ENCODE measurements at regions not wholly inside any gene's neighbourhood (a gene's known extent, or its start where the extent isn't known, plus 50 kb on each side); places are given as distances from the start of the nearest gene placed in this dataset.
"Not testable (repeated sequence)": the region's sequence is repeated elsewhere in the genome, so short reads cannot be mapped to it uniquely, and the experiment has no call there.

DNA sequence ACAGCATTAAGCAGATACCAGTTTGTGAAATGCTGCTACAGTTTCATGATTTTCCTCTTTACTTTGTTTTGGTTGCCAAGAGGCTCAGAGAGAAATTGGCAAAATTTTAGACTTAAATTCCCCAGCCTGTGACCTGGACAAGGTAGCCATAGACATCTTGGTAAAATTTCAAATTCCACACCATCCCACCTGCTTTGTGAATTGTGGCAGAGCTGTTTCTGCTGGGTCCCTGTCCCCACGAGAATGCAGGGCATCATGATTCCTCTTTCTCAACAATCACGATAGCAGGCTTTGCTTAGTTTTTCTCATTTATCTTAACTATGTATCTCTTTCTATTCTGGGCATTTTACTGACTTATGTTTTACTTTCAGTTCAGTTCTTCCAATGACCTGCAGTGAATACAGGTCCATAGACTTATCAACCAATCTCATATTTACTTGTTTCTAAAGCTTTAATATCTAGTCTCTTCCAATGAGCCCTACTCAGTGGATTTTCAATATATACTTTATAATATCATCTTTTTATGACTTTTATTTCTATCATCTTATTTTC, 351.6 kb downstream of the SOCS6 start:
- no peak for DNase-seq

DNA sequence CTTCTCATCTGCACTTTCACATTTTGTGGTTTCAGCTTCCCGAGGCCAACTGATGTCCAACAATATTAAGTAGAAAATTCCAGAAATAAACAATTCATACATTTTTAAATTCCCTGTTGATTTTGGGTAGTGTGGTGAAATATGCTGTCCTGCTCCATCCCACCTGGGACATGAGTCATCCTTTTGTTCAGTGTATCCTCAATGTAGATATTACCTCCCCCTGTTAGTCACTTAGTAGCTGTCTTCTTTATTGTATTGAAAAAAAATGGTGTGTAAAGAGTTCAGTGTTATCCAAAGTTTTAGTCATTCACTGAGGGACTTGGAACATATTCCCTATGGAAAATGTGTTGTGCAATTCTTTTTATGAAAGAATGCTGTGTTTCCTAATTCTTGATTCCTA, 348.1 kb downstream of the SOCS6 start:
- DNase-seq: no peak

DNA sequence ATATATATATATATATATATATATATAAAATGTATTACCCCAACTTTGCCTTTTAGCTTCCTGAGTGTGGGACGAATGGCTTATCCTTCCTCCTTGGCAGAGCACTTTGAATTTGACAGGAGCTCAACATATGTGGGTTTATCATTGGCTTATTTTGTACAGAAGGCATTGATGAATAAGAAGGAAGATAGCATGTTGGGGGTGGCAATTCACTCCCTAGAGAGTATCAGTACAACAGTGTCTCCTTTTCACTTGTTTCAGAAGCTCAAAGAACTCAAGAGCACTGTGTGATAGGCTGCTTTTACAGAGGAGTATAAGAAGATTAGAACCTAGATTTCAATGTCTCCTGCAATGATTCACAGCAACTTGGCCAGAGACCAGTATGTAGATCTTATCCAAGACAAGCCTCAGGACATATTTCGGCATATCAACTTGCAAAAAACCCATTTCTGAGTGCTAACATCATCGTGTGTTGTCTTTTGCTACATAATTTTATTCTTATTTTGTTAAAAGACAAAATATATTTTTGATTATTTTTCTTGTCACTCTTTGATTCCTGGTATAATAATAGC, 345.8 kb downstream of the SOCS6 start:
- DNase-seq: no peak

DNA sequence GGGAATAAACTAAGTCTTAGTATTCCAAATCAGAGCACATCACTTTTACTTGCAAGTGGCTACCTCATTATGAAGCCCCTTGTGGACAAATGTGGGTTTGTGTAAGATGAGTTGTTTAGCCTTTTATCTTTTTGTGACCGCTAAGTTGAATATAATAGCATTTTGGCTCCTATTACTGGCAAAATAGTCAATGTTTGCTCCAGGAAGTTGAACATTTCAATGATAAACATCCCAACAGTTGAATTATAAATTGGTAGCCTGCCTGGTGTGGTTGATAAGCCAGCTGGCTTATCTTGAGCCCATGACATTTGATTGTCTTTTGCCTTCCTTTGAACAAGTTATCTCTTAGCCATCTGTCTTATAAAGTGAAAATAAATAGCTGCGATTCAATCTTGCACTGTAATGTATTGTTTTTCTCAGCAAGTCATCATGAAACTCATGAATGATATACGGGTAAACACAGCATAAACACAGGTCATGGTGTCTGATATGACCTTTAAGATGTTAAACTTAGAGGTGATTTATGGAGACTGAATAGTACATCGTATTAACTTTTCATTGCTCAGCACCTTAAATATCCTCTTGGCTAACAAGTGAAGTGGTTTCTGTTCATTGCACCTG, 338.4 kb downstream of the SOCS6 start:
- DNase-seq: no peak

DNA sequence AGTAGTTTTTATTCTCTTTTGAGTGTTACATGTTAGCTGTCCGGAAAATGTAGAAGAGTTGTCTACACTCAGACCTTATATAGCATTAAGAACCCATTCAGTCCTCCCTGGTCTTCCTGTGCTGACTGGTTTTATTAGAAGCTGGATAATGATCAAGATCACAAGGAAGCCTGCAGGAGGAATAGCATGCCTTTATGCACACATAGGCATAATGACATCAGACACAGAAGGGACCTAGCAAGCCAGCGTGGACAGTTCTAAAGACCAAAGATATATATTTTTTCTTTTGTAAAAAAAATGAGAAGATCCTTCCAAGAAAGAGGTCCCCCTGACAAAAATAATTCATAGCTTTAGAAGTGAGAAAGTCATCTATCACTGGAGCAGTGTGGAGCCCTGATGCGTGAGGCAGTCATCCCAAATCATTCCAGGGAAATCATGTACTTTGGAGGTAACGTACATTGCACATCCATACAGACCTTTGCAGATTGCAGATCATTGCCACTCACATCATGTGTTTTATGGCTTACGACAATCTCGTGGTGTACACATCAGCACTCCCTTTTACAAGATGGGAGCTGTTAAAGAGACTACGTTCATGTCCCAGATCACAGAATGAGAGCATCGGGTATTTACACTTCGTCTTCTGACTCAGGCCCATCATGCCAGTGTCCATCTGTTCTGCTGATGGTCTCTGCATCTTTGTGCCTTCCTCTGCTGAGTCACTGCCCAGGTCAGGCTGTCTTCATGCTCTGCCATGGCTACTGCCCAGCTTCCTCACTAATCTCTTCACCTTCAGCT, 334.0 kb downstream of the SOCS6 start:
- DNase-seq: no peak

DNA sequence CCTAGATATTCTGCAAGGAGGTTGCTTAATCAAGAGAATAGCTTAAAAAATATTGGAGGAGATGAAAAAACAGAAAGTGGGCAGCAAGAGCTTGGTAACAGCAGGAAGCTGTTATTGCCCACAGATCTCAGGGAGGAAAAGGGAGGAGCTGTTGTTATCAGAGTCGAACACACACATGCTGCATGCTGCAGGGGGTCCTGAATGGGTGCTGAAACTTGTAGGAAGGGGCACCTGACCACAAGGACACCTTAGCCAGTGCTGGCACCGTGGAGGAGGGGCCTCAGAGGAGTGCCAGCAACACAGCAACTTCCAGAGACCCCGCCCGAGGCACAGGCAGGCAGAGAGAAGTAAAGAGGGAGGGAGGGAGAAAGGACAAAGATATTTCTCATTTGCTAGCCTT, 332.9 kb downstream of the SOCS6 start:
- peak; percentile 11 for DNase-seq

DNA sequence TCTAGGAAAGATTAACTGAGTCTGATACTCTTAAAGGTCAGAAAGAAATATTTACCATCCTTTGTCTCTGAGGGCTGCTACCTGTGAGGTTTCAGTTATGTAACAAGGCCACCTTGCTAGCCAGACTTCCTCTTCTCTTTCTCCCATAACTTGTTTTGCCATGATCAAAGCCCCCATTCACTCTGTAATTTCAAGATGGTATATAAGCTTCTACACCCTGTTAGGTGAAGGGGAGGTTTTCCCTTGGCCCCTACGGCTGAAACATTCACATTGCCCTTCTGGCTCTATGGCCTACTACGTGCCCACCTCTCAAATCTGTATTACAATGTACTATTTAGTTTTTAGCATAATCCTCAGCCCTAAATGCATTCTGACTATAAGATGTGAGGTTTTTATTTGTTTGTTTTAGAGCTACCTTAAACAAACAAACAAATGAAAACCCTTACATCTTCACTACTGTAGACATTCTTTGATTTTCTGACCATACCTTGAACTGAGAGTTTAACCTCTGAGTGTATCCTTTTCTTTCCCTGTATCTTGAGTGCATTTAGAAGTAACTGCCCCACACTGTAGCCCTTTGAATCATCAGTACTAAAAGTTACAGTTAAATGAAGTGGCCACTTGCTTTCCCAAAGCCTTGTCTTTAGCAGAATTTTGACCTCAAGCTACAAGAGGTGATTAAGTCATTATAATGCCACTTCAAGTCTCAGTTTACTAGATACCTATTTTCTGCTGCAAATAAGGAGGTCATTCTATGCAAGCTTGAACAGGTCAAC, 332.2 kb downstream of the SOCS6 start:
- no peak for DNase-seq

DNA sequence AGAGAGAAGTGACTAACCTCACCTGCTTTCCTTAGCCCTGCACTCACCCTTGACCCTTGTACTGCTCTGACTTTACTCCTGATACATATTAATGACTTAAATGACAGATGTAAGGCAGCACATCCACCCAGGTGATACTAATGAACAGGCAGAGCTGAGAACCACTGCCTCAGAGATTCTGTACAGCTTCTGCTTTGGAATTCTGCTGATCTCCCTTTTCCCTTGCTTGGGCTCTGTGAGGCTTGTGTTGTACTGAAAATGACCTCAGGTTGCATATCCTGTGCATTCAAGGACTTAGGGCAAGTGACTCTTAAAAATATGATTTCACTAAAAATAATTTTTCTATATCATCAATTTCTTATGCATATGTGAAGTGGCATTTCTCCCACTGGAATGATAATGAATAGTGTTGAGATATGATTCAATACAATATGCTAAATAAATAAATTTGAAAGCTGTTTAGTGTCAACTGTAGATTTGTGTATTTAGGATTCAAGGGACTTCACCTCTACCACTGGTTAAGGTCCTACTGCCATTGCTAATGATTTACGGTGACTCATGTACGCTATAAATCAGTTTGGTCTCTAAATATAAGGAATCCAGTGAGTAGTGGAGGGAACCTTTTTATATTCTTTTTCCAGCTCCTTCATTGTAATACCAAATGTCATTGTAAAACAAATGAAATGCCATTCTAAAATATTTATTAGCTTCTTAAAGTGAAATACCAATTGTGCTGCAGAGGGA, 328.3 kb downstream of the SOCS6 start:
- DNase-seq: no peak

DNA sequence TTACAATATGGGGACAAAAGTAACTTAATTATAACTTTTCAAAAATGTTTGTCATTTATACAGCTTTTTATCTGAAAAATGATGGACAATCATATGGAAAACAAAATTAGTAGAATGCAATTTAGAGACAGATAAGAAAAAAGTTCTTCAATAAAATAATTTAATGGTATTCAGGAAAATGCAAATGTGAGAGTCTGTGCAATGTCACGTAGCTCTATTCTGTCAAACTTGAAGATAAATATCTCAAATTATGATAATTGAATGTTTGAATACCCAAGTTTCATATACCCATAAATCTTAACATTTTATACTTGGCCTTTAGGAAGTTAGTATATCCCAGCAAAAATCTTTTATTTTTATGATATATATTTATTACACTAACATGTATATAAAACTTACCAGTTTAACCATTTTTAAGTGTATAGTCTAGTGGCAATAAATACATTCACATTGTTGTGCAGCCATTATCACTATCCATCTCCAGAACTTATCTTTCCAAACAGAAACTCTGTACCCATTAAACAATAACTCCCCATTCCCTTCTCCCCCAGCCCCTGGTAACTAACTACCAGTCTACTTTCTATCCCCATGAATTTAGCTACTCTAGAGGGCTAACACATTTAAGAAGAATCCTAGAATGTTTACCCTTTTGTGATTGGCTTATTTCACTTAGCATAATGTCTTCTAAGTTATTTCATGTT, 311.5 kb downstream of the SOCS6 start:
- DNase-seq: no peak

DNA sequence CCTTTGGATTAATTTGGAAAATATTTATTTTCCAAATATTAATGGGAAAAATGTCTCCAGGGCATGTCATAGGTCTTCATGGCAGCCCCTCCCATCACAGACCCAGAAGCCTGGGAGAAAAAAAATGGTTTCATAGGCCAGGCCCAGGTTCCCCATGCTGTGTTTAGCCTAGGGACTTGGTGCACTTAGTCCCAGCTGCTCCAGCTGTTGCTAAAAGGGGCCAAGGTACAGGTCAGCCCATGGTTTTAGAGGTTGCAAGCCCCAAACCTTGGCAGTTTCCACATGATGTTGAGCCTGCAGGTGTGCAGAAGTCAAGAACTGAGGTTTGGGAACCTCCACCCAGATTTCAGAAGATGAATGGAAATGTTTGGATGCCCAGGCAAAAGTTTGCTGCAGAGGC, 309.6 kb downstream of the SOCS6 start:
- no peak for DNase-seq

DNA sequence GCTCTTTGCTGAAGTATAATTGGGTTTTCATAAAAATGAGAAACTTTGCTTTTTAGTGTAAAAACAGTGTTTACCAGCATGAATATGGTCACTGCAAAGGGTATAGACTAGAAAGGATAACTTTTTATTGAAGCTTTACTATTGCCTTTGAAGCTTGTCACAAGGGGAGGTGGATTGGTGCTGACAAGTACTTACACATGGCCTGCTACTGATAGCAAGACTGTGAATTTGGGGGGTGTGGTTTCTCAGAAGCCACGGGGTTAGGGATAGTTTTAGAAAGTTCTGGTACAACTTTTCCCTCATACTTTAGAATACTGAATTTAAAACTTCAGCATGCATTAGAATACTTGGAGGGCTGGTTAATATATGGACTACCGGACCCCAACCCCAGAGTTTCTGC, 294.1 kb downstream of the SOCS6 start:
- no peak for DNase-seq

DNA sequence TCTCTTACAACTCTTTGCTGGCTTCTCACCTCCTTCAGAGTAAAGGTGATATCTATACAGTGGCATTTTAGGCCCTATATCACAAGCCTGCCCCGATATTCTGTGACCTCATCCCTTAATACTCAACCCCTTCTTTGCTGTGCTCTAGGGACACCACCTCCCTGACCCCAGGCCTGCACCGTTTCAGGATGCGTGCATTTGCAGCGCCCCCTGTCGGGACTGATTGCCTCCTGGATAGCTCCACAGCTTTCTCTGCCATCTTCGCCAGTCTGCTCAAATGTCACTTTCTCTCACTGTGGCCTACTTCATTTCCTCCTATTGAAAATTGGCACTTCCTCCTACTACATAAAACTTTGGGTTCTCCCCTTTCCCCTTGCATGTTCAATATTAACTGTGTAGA, 289.6 kb downstream of the SOCS6 start:
- DNase-seq: no peak

DNA sequence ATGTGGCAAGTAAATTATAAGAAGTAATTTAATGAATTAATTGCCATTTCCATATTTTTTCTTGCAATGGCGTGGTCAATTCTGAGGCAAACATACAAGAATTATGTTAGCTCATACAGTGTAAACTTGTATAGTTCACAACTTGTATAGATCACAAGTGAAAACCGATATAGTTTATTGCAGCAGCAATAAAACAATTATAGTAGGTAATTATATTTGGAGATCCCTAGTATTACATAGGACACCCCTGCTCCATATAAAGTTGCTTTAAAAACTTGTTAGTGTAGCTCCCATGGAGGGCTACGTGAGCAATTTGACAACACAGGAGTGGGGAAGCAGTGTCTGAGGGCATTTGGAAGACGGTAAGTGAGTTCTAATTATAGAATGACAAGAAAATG, 288.2 kb downstream of the SOCS6 start:
- no peak for DNase-seq

DNA sequence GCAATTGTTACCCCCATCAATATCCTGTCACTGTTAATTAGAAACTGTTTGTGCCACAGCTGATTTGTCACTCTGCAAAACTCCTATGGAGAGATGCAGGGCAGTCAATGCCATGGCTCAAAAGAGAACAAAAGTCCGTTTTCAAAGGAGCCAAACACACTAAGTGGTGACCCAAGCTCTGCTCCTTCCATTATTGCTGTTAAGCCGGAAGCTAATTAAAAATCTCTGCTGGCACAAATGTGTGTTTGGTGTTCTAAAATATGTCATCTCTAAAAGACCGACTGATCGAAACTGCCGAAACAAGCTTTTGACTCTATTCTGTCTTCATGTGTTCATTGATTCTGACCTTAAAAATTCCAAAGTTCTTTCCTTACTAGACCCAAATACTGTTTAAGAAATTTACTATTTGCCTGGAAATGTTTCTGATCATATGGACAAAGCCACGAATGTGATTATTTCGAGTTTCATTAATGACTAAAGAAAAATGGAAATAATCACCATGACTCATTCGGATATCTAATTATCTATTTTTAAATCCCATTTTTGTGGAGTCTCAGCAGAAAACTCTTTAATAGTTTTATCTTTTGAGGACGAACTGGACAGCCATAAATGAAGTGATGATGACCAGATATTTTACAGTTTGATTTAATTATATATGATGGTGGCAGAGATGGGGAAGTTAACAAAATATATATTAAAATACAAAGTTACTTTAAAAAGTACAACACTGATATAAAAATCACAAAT, 287.6 kb downstream of the SOCS6 start:
- no peak for DNase-seq

DNA sequence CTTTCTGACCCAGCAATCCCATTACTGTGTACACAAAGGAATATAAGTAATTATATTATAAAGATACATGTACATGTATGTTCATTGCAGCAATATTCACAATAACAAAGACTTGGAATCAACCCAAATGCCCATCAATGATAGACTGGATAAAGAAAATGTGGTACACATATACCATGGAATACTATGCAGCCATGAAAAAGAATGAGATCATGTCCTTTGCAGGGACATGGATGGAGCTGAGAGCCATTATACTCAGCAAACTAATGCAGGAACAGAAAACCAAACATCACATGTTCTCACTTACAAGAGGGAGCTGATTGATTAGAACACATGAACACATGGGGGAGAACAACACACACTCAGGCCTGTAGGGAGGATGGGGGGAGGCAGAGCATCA, 286.1 kb downstream of the SOCS6 start:
- not testable (repeated sequence) for DNase-seq

DNA sequence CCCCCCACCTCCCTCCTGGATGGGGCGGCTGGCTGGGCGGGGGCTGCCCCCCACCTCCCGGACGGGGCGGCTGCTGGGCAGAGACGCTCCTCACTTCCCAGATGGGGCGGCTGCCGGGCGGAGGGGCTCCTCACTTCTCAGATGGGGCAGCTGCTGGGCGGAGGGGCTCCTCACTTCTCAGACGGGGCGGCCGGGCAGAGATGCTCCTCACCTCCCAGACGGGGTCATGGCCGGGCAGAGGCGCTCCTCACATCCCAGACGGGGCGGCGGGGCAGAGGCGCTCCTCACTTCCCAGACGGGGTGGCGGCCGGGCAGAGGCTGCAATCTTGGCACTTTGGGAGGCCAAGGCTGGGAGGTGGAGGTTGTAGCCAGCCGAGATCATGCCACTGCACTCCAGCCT, 280.8 kb downstream of the SOCS6 start:
- not testable (repeated sequence) for DNase-seq

DNA sequence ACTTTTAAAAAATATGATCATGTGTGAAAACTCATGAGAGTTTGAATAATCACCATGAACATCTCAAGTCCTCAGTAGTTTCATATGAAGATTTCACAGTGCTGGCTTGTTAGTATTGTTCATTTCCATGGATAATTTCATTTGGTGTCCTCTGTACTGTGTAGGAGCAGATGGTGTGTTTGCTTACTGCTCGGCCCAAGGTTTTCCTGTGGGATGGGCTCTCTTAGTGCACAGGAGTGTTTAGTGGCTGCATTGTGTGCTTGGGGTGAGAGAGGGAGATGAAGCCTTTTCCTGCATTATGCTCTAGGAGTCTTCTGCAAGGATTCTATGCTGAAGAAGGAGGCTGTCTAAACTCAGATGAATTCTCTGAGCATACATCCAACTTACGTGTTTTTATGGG, 270.6 kb downstream of the SOCS6 start:
- no peak for DNase-seq

DNA sequence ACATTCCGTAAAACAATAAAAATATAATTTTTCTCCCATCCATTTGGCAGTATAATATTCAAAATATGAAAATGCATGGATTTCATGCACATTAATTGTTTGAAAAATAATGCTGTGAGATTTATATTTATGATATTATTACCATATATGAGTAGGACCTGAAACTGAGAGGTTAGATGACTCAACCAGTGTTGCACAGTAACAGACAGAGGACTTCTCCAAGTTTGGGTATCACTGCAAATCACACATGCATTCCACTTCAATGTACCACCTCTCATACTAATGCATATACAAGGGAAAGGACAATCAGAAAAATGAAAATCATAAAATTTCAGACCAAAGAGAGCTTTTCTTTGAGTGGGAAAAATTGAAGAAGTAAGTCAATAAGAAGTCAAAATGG, 269.5 kb downstream of the SOCS6 start:
- no peak for DNase-seq

DNA sequence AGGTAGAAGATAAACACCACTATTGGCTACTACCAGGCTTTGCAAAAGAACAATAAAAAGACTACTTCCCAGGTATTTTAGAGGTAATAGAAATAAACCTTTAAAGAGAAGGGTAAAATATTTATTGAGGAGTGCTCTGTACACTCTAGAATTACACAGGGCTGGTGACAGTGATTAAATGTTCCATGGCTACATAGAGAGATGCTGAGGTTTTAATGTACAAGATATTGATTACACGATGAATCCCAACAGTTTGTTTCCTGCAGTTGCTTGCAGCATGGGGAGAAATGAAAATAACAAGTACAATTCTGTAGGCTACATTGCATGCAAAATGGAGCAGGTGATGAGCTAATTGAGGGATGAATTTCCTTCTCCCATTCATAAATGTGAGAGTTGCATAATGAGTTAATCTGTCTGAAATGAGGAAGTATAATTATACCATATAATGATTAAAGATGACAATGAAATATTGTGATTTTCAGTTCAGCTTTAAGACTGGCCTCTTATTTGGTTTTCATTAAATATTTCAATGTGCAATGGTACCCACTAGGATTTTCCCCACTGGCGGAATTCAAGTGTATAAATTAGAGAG, 266.1 kb downstream of the SOCS6 start:
- DNase-seq: no peak

DNA sequence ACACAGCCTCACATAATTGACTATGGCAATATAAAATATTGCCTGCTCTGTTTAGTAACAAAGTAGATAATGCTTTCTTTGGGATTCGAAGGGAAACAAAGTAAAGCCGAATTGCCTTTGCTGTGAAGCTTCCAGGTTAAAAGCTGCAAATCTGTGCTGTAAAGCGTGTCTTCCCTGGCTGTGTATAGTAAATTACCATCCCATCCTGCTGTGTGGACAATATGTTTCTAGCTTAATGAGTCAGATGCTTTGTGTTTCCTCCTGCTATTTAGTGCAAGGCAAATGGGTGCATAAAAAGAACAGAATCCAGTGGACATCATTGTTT, 265.1 kb downstream of the SOCS6 start:
- no peak for DNase-seq

Data from CD4-positive, alpha-beta T cell treated with Interferon gamma for 1 hour (primary cell).